Panc1 (cell line): ENCODE measurements at regions not wholly inside any gene's neighbourhood (a gene's known extent, or its start where the extent isn't known, plus 50 kb on each side); places are given as distances from the start of the nearest gene placed in this dataset.

Experiments
- ATAC-seq: fragments of 200-7000 bp; cut with Tn5 transposase; 2 replicates; pipeline ENCODE4 v1.9.1; 2020; ENCODE audit warnings: mild to moderate bottlenecking, moderate library complexity
- BruUV-seq: library from RNA; stranded (reverse); fragments of 400-500 nt; replicated peaks from 2 replicates; lab custom pipeline; 2021; lab: Mats Ljungman, UMichigan
- CTCF ChIA-PET: fragments of 300-600 bp; sonication (Branson Sonifier 250); formaldehyde crosslinking; loops from one replicate; lab custom pipeline; 2022; ENCODE audit warnings: antibody characterized with exemption; lab: Charles Lee
- POLR2A ChIA-PET: fragments of 300-600 bp; sonication (Branson Sonifier 250); formaldehyde crosslinking; loops from one replicate; lab custom pipeline; 2022; ENCODE audit warnings: antibody characterized with exemption; lab: Charles Lee
- DNase-seq: peaks from one replicate; pipeline ENCODE4 v3.0.0-alpha.2; 2010; ENCODE audit warnings: low read depth, low spot score
- H3K27ac ChIP-seq: 2 replicates; pipeline ENCODE4 v1.5.1; 2011; ENCODE audit warnings: mild to moderate bottlenecking, low read length, inconsistent platforms
- H3K27me3 ChIP-seq: fragments of 200-500 bp; sonication (Bioruptor generic); 2 replicates; pipeline ENCODE4 v1.6.0; 2014; ENCODE audit warnings: low read length, inconsistent platforms; ENCODE audit not compliant: control insufficient read depth, insufficient read depth
- H3K36me3 ChIP-seq: fragments of 200-500 bp; sonication (Bioruptor generic); 2 replicates; pipeline ENCODE4 v1.5.1; 2014; ENCODE audit warnings: inconsistent platforms, mild to moderate bottlenecking, low read length, moderate library complexity; ENCODE audit not compliant: control insufficient read depth, insufficient read depth
- H3K4me1 ChIP-seq: 2 replicates; pipeline ENCODE4 v1.5.1; 2011; ENCODE audit warnings: inconsistent platforms, mild to moderate bottlenecking, low read length, moderate library complexity; ENCODE audit not compliant: control insufficient read depth, insufficient read depth
- H3K4me3 ChIP-seq, 2 experiments: 2 replicates each; pipeline ENCODE4 v1.5.1; 2011 to 2012; ENCODE audit warnings: low read depth in 2 of 2, low read length in 2 of 2, mild to moderate bottlenecking in 2 of 2, inconsistent platforms in 1 of 2, moderate library complexity in 1 of 2
- H3K9me3 ChIP-seq: fragments of 200-500 bp; sonication (Bioruptor generic); 2 replicates; pipeline ENCODE4 v1.5.1; 2014; ENCODE audit warnings: low read depth, mild to moderate bottlenecking, inconsistent platforms, low read length, moderate library complexity; ENCODE audit not compliant: control insufficient read depth, insufficient read depth
- POLR2AphosphoS5 ChIP-seq: IDR thresholded peaks from 2 replicates; pipeline ENCODE4 v1.6.1; 2012; ENCODE audit warnings: mild to moderate bottlenecking, low read depth, low read length, moderate library complexity
- SIN3A ChIP-seq: IDR thresholded peaks from 2 replicates; pipeline ENCODE4 v1.6.1; 2012; ENCODE audit warnings: low read depth, mild to moderate bottlenecking, low read length, moderate library complexity, borderline replicate concordance; ENCODE audit not compliant: insufficient read depth
- TCF7L2 ChIP-seq: IDR thresholded peaks from 2 replicates; pipeline ENCODE4 v1.6.1; 2011; ENCODE audit warnings: mild to moderate bottlenecking, low read depth, low read length, inconsistent platforms
- in situ Hi-C: cut with HindIII; loops from 2 replicates; pipeline ENCODE4 v1.10.0; 2016; ENCODE audit warnings: low sequenced_read_pairs, low pct_unique_long_range_greater_than_20kb
- intact Hi-C: fragments of 100-400 bp; cut with micrococcal nuclease; formaldehyde crosslinking; loops from one replicate; pipeline ENCODE4 v1.10.0; 2022; ENCODE audit not compliant: unreplicated experiment
- TF ChIP-seq, protein P1 (sequence below): fragments of 450-650 bp; IDR thresholded peaks from 2 replicates; pipeline ENCODE4 v1.5.1; 2017; ENCODE audit warnings: mild to moderate bottlenecking
- TF ChIP-seq, protein P2 (sequence below), 2 experiments: IDR thresholded peaks; 2 replicates each; pipeline ENCODE4 v1.6.1; 2011 to 2012; ENCODE audit warnings: low read depth in 2 of 2, control low read depth in 1 of 2, low read length in 1 of 2, mild to moderate bottlenecking in 1 of 2, moderate library complexity in 1 of 2; ENCODE audit not compliant: insufficient read depth in 1 of 2

DNA sequence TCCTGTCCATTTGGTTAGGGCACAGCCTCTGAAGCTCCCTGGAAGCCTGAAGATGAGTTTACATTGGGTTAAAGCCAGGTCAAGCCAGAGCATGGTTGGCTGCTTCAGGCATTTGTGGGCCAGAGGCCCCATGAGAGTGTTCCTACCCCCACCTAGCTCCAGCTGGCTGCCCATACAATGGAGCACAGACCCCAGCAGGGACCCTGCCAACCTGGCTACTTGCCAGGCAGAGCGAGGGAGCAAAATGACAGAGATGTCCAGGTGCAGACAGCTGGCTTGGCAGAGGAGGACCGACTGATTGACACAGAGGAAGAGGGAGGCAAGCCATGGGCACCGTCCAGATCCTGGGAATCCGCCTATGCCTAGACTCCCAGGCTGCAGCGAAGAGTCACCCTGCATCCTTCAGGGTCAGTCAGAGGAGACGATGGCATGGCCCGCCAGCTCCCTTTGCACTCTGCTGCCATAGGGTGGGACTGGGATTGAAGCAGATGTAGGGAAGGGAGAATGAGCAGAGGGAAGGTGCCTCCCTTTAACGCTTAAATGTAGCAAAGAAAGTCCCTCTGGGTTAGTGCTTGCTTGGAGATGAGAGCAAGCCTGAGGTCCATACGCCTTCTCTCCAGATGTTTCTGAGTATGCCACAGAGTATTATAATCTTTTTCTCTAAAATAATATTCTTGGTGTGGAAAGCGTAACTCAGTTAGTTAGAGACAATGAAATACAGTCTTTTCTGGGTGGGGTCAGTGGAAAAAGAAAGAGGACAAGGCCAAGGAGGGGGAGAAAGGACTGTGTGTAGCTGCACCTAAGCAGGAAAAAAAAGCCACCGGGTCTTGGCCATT lies 77.6 kb upstream of the FYN start:
- ATAC-seq (no peak), DNase-seq (no peak)
- Histone ChIP-seq H3K4me1 (no peaks in the 10 kb centered on the region), H3K27me3 (peaks cover 51% of the 10 kb centered on the region), H3K9me3 (no peaks in the 10 kb centered on the region), H3K27ac (no peak overlapping the region), H3K4me3 (no peak overlapping the region), H3K36me3 (no peaks in the 10 kb centered on the region)
- BruUV-seq, result no TSS peak
- ChIA-PET POLR2A (no interaction called here), CTCF (no interaction called here)
- TF ChIP-seq, protein P1, sequence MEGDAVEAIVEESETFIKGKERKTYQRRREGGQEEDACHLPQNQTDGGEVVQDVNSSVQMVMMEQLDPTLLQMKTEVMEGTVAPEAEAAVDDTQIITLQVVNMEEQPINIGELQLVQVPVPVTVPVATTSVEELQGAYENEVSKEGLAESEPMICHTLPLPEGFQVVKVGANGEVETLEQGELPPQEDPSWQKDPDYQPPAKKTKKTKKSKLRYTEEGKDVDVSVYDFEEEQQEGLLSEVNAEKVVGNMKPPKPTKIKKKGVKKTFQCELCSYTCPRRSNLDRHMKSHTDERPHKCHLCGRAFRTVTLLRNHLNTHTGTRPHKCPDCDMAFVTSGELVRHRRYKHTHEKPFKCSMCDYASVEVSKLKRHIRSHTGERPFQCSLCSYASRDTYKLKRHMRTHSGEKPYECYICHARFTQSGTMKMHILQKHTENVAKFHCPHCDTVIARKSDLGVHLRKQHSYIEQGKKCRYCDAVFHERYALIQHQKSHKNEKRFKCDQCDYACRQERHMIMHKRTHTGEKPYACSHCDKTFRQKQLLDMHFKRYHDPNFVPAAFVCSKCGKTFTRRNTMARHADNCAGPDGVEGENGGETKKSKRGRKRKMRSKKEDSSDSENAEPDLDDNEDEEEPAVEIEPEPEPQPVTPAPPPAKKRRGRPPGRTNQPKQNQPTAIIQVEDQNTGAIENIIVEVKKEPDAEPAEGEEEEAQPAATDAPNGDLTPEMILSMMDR, result no peak
- no peak for TF ChIP-seq POLR2AphosphoS5
- TF ChIP-seq SIN3A, result no peak
- TF ChIP-seq, protein P2, sequence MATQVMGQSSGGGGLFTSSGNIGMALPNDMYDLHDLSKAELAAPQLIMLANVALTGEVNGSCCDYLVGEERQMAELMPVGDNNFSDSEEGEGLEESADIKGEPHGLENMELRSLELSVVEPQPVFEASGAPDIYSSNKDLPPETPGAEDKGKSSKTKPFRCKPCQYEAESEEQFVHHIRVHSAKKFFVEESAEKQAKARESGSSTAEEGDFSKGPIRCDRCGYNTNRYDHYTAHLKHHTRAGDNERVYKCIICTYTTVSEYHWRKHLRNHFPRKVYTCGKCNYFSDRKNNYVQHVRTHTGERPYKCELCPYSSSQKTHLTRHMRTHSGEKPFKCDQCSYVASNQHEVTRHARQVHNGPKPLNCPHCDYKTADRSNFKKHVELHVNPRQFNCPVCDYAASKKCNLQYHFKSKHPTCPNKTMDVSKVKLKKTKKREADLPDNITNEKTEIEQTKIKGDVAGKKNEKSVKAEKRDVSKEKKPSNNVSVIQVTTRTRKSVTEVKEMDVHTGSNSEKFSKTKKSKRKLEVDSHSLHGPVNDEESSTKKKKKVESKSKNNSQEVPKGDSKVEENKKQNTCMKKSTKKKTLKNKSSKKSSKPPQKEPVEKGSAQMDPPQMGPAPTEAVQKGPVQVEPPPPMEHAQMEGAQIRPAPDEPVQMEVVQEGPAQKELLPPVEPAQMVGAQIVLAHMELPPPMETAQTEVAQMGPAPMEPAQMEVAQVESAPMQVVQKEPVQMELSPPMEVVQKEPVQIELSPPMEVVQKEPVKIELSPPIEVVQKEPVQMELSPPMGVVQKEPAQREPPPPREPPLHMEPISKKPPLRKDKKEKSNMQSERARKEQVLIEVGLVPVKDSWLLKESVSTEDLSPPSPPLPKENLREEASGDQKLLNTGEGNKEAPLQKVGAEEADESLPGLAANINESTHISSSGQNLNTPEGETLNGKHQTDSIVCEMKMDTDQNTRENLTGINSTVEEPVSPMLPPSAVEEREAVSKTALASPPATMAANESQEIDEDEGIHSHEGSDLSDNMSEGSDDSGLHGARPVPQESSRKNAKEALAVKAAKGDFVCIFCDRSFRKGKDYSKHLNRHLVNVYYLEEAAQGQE (IDR thresholded peaks at IDR 0.05; ENCODE audit: insufficient read depth in 1 of 2, low read depth in 2 of 2, low read length in 1 of 2), result no peak
- no peak for TF ChIP-seq TCF7L2
- intact Hi-C loops, result no loop called here
- in situ Hi-C loops, result no loop called here

DNA sequence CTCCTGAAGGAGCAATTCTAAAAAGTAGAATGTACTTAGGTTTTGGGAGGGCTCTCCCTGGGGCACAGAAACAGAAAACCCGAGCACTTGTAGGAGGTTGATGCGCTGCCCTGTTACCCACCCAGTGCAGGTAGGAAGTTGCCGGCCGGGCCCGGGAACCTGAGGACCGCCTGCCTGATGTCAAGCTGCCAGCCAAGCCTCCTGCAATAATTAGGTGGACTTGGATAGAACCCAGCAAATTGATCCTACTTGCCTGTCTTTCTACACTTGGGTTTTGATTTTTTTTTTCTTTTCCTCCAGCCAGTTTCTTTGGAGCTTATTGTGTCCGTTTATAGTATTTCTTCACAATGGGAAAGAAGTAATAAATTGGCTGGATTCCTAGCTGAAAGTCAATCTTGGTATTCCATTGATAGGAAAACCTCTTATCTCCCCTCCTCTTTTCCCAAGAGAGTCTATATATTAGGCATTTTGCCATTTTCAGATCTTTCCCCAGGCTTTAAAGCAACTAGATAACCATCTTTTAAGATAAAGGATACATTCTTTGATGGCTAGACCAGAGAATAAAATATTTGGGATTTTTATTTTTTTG lies 78.3 kb upstream of the FYN start:
- ChIA-PET CTCF (no interaction called here), POLR2A (no interaction called here)
- Histone ChIP-seq H3K36me3 (no peaks in the 10 kb centered on the region), H3K4me3 (no peak overlapping the region), H3K27me3 (peaks cover 54% of the 10 kb centered on the region), H3K27ac (no peak overlapping the region), H3K4me1 (no peaks in the 10 kb centered on the region), H3K9me3 (no peaks in the 10 kb centered on the region)
- intact Hi-C loops, result no loop called here
- BruUV-seq, result no TSS peak
- ATAC-seq, result no peak
- in situ Hi-C loops, result no loop called here
- DNase-seq, result no peak
- TF ChIP-seq, protein P1, result no peak
- TF ChIP-seq SIN3A, result no peak
- TF ChIP-seq, protein P2 (IDR thresholded peaks at IDR 0.05; ENCODE audit: insufficient read depth in 1 of 2, low read depth in 2 of 2, low read length in 1 of 2), result no peak
- no peak for TF ChIP-seq POLR2AphosphoS5
- no peak for TF ChIP-seq TCF7L2
